ENCODE measurements at regions not wholly inside any gene's neighbourhood (a gene's known extent, or its start where the extent isn't known, plus 50 kb on each side); places are given as distances from the start of the nearest gene placed in this dataset.

GRCh38 chr17:77299256-77300015, 158.7 kb downstream of the SEC14L1 start:
- no peak for TF ChIP-seq CTCF (IDR thresholded peaks at IDR 0.05; ENCODE audit: borderline replicate concordance, control extremely low read depth, extremely low read depth, insufficient read depth, missing control alignments)
- no peak for DNase-seq (ENCODE audit: low spot score)
- in situ Hi-C loops (cut with MboI; ENCODE audit: low sequenced_read_pairs, unreplicated experiment), result no loop called here

GRCh38 chr17:77300016-77300686, 159.4 kb downstream of the SEC14L1 start:
- TF ChIP-seq CTCF (IDR thresholded peaks at IDR 0.05; ENCODE audit: borderline replicate concordance, control extremely low read depth, extremely low read depth, insufficient read depth, missing control alignments), result no peak
- no peak for DNase-seq (ENCODE audit: low spot score)
- in situ Hi-C loops (cut with MboI; ENCODE audit: low sequenced_read_pairs, unreplicated experiment), result no loop called here

GRCh38 chr17:77301694-77302266, 161.0 kb downstream of the SEC14L1 start:
- no peak for TF ChIP-seq CTCF (IDR thresholded peaks at IDR 0.05; ENCODE audit: borderline replicate concordance, control extremely low read depth, extremely low read depth, insufficient read depth, missing control alignments)
- no peak for DNase-seq (ENCODE audit: low spot score)
- in situ Hi-C loops (cut with MboI; ENCODE audit: low sequenced_read_pairs, unreplicated experiment), result no loop called here

GRCh38 chr17:77302682-77303081, 161.9 kb downstream of the SEC14L1 start:
- in situ Hi-C loops (cut with MboI; ENCODE audit: low sequenced_read_pairs, unreplicated experiment), result no loop called here
- no peak for TF ChIP-seq CTCF (IDR thresholded peaks at IDR 0.05; ENCODE audit: borderline replicate concordance, control extremely low read depth, extremely low read depth, insufficient read depth, missing control alignments)
- DNase-seq (ENCODE audit: low spot score), result no peak

GRCh38 chr17:77303620-77304019, 162.9 kb downstream of the SEC14L1 start:
- DNase-seq (ENCODE audit: low spot score), result no peak
- in situ Hi-C loops (cut with MboI; ENCODE audit: low sequenced_read_pairs, unreplicated experiment), result no loop called here
- TF ChIP-seq CTCF (IDR thresholded peaks at IDR 0.05; ENCODE audit: borderline replicate concordance, control extremely low read depth, extremely low read depth, insufficient read depth, missing control alignments), result no peak

GRCh38 chr17:77304051-77304745, 163.4 kb downstream of the SEC14L1 start:
- TF ChIP-seq CTCF (IDR thresholded peaks at IDR 0.05; ENCODE audit: borderline replicate concordance, control extremely low read depth, extremely low read depth, insufficient read depth, missing control alignments), result no peak
- no peak for DNase-seq (ENCODE audit: low spot score)

More at GRCh38 chr17:77304051-77304745, 163.4 kb downstream of the SEC14L1 start:
- in situ Hi-C loops (cut with MboI; ENCODE audit: low sequenced_read_pairs, unreplicated experiment), result no loop called here
